K562 (cell line): ENCODE measurements at regions not wholly inside any gene's neighbourhood (a gene's known extent, or its start where the extent isn't known, plus 50 kb on each side); places are given as distances from the start of the nearest gene placed in this dataset.

ENCODE experiments used
- ATF7 ChIP-seq: fragments of 450-650 bp; IDR thresholded peaks from 2 replicates; pipeline ENCODE4 v1.7.1; 2014; ENCODE audit warnings: mild to moderate bottlenecking, moderate library complexity
- BRCA1 ChIP-seq, 2 experiments: fragments of 450-650 bp in 1 of 2; sonication (generic) in 1 of 2; formaldehyde crosslinking in 1 of 2; IDR thresholded peaks; 2 replicates each; pipeline versions ENCODE4 v1.5.0 to v1.6.1; 2017 to 2020; ENCODE audit warnings: mild to moderate bottlenecking in 1 of 2, missing genetic modification reagents in 1 of 2
- HDAC1 ChIP-seq, 2 experiments: fragments of 450-650 bp; IDR thresholded peaks; 2 replicates each; pipeline ENCODE4 v1.6.1; 2016 to 2017; ENCODE audit warnings: inconsistent platforms in 1 of 2, mild to moderate bottlenecking in 1 of 2, moderate library complexity in 1 of 2
- HDAC2 ChIP-seq: fragments of 450-650 bp; IDR thresholded peaks from 2 replicates; pipeline ENCODE4 v1.6.1; 2016; ENCODE audit warnings: mild to moderate bottlenecking
- PCBP2 ChIP-seq: fragments of 200-400 bp; formaldehyde crosslinking; IDR thresholded peaks from 2 replicates; pipeline ENCODE4 v1.6.1; 2018; ENCODE audit warnings: low read length, low read depth, mild to moderate bottlenecking, moderate library complexity; ENCODE audit not compliant: poor library complexity, severe bottlenecking
- RCOR1 ChIP-seq, 2 experiments: IDR thresholded peaks; 2 replicates each; pipeline ENCODE4 v1.6.1; 2012; ENCODE audit warnings: low read depth in 2 of 2, low read length in 2 of 2, borderline replicate concordance in 1 of 2, improper control_type of control experiment in 1 of 2
- SIRT6 ChIP-seq: IDR thresholded peaks from one replicate; pipeline ENCODE4 v1.6.1; 2012; ENCODE audit warnings: low read depth, mild to moderate bottlenecking, control low read depth, inconsistent platforms, low read length, moderate library complexity
- SMAD3 ChIP-seq: fragments of 450-650 bp; formaldehyde crosslinking; conservative IDR thresholded peaks from 2 replicates; pipeline ENCODE4 v1.4.0; 2020; ENCODE audit warnings: mild to moderate bottlenecking
- STAT5B ChIP-seq: fragments of 250-450 bp; sonication (Bioruptor Pico); IDR thresholded peaks from 2 replicates; pipeline ENCODE4 v1.8.0; 2021; ENCODE audit warnings: mild to moderate bottlenecking, inconsistent platforms
- THAP12 ChIP-seq: fragments of 250-450 bp; sonication (Bioruptor Pico); IDR thresholded peaks from 2 replicates; pipeline ENCODE4 v1.9.0; 2021; ENCODE audit warnings: mild to moderate bottlenecking, inconsistent platforms
- THAP7 ChIP-seq: fragments of 250-450 bp; sonication (Bioruptor Pico); IDR thresholded peaks from 2 replicates; pipeline ENCODE4 v1.5.0; 2021
- ZC3H8 ChIP-seq: fragments of 450-650 bp; IDR thresholded peaks from 2 replicates; pipeline ENCODE4 v1.6.1; 2017
- ZNF253 ChIP-seq: fragments of 250-450 bp; sonication (Bioruptor Pico); conservative IDR thresholded peaks from 2 replicates; pipeline ENCODE4 v1.6.1; 2021; ENCODE audit warnings: mild to moderate bottlenecking
- ZNF274 ChIP-seq: IDR thresholded peaks from 2 replicates; pipeline ENCODE4 v1.6.1; 2011; ENCODE audit warnings: low read depth, mild to moderate bottlenecking, low read length, moderate library complexity, borderline replicate concordance
- ZNF57 ChIP-seq: fragments of 450-650 bp; formaldehyde crosslinking; IDR thresholded peaks from 2 replicates; pipeline ENCODE4 v1.4.0; 2020; ENCODE audit warnings: mild to moderate bottlenecking, moderate library complexity
- ZNF75A ChIP-seq: fragments of 450-650 bp; formaldehyde crosslinking; IDR thresholded peaks from 2 replicates; pipeline ENCODE4 v1.4.0; 2020; ENCODE audit warnings: mild to moderate bottlenecking
- ZNF766 ChIP-seq: fragments of 200-800 bp; sonication (Bioruptor generic); conservative IDR thresholded peaks from 2 replicates; pipeline ENCODE4 v1.6.1; 2016; ENCODE audit warnings: missing genetic modification characterization, missing compliant biosample characterization
- TF ChIP-seq, protein P1 (sequence below): fragments of 450-650 bp; IDR thresholded peaks from 2 replicates; pipeline ENCODE4 v1.6.1; 2016; ENCODE audit warnings: low read depth

GRCh38 chr5:164358531-164359259 is 853.3 kb downstream of the MAT2B start (continued):
- TF ChIP-seq, protein P1, sequence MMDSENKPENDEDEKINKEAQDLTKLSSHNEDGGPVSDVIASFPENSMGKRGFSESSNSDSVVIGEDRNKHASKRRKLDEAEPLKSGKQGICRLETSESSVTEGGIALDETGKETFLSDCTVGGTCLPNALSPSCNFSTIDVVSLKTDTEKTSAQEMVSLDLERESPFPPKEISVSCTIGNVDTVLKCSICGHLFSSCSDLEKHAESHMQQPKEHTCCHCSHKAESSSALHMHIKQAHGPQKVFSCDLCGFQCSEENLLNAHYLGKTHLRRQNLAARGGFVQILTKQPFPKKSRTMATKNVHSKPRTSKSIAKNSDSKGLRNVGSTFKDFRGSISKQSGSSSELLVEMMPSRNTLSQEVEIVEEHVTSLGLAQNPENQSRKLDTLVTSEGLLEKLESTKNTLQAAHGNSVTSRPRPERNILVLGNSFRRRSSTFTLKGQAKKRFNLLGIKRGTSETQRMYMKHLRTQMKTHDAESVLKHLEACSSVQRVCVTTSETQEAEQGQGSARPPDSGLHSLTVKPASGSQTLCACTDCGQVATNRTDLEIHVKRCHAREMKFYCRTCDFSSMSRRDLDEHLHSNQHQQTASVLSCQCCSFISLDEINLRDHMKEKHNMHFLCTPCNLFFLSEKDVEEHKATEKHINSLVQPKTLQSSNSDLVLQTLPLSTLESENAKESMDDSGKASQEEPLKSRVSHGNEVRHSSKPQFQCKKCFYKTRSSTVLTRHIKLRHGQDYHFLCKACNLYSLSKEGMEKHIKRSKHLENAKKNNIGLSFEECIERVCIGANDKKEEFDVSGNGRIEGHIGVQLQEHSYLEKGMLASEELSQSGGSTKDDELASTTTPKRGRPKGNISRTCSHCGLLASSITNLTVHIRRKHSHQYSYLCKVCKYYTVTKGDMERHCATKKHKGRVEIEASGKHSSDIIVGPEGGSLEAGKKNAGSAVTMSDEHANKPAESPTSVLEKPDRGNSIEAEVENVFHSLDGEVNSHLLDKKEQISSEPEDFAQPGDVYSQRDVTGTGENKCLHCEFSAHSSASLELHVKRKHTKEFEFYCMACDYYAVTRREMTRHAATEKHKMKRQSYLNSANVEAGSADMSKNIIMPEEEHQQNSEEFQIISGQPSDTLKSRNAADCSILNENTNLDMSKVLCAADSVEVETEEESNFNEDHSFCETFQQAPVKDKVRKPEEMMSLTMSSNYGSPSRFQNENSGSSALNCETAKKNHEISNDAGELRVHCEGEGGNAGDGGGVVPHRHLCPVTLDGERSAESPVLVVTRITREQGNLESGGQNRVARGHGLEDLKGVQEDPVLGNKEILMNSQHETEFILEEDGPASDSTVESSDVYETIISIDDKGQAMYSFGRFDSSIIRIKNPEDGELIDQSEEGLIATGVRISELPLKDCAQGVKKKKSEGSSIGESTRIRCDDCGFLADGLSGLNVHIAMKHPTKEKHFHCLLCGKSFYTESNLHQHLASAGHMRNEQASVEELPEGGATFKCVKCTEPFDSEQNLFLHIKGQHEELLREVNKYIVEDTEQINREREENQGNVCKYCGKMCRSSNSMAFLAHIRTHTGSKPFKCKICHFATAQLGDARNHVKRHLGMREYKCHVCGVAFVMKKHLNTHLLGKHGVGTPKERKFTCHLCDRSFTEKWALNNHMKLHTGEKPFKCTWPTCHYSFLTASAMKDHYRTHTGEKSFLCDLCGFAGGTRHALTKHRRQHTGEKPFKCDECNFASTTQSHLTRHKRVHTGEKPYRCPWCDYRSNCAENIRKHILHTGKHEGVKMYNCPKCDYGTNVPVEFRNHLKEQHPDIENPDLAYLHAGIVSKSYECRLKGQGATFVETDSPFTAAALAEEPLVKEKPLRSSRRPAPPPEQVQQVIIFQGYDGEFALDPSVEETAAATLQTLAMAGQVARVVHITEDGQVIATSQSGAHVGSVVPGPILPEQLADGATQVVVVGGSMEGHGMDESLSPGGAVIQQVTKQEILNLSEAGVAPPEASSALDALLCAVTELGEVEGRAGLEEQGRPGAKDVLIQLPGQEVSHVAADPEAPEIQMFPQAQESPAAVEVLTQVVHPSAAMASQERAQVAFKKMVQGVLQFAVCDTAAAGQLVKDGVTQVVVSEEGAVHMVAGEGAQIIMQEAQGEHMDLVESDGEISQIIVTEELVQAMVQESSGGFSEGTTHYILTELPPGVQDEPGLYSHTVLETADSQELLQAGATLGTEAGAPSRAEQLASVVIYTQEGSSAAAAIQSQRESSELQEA: no peak
- no peak for TF ChIP-seq THAP12 (CRISPR knock-in tag)
- TF ChIP-seq PCBP2: no peak
- TF ChIP-seq ZNF766 (CRISPR knock-in tag): peak; percentile 76; the same call in 1 of the 2 replicates
- no peak for TF ChIP-seq ZNF253
- no peak for TF ChIP-seq SMAD3 (CRISPR knock-in tag)
- TF ChIP-seq THAP7 (CRISPR knock-in tag): no peak
- no peak for TF ChIP-seq SIRT6
- no peak for TF ChIP-seq ZNF57 (CRISPR knock-in tag)
- no peak for TF ChIP-seq ZNF75A (CRISPR knock-in tag)
- TF ChIP-seq STAT5B: no peak
- no peak for TF ChIP-seq HDAC2
- peak; percentile 83; the same call in 1 of the 2 replicates for TF ChIP-seq ATF7
- TF ChIP-seq HDAC1 (IDR thresholded peaks at IDR 0.05): peak in 1 of 2 experiments; percentile 39; a peak in 1 of 4 replicates
- no peak for TF ChIP-seq ZC3H8
- peak in 1 of 2 experiments; percentile 53; a peak in 2 of 4 replicates for TF ChIP-seq RCOR1 (IDR thresholded peaks at IDR 0.05; ENCODE audit: borderline replicate concordance in 1 of 2, low read depth in 2 of 2, low read length in 2 of 2)
- TF ChIP-seq ZNF274: no peak
- TF ChIP-seq BRCA1 (IDR thresholded peaks at IDR 0.05): no peak
- no peak for TF ChIP-seq BRCA1 (CRISPR knock-in tag; IDR thresholded peaks at IDR 0.05)
